Endothelial cell of umbilical vein (primary cell): ENCODE measurements at regions not wholly inside any gene's neighbourhood (a gene's known extent, or its start where the extent isn't known, plus 50 kb on each side); places are given as distances from the start of the nearest gene placed in this dataset.

Source experiments
- BruUV-seq: library from RNA; stranded (reverse); fragments of 400-500 nt; replicated peaks from 2 replicates; lab custom pipeline; 2021; lab: Mats Ljungman, UMichigan
- CTCF ChIA-PET: fragments of 300-600, 350-600 bp; sonication (Branson Sonifier 250); formaldehyde crosslinking; loops from one replicate; lab custom pipeline; 2021; ENCODE audit warnings: antibody characterized with exemption, inconsistent platforms; lab: Charles Lee
- POLR2A ChIA-PET: fragments of 300-600, 350-600 bp; sonication (Branson Sonifier 250); formaldehyde crosslinking; loops from one replicate; lab custom pipeline; 2021; ENCODE audit warnings: antibody characterized with exemption, inconsistent platforms; lab: Charles Lee
- DNase-seq: peaks from one replicate; pipeline ENCODE4 v3.0.0-alpha.2; 2011; ENCODE audit warnings: low read depth, low spot score
- FAIRE-seq: peaks from 2 replicates; lab custom pipeline; 2011; peaks lifted over from hg19 to GRCh38; lab: Jason Lieb, UNC
- H2AFZ ChIP-seq: 2 replicates; pipeline ENCODE4 v1.6.0; 2012; ENCODE audit warnings: low read depth, low read length, control low read depth, inconsistent platforms
- H3K27ac ChIP-seq: 2 replicates; pipeline ENCODE4 v1.5.1; 2011; ENCODE audit warnings: low read depth, mild to moderate bottlenecking, control low read depth, low read length, moderate library complexity; ENCODE audit not compliant: insufficient read depth
- H3K27me3 ChIP-seq, 2 experiments: 2 replicates each; pipeline versions ENCODE4 v1.6.0 to v1.6.1; 2011; ENCODE audit warnings: low read length in 2 of 2, mixed read lengths in 1 of 2; ENCODE audit not compliant: control insufficient read depth in 2 of 2, insufficient read depth in 2 of 2
- H3K36me3 ChIP-seq, 2 experiments: 2 replicates in 1 of 2; 3 replicates in 1 of 2; pipeline ENCODE4 v1.5.1; 2011; ENCODE audit warnings: low read length in 2 of 2, mild to moderate bottlenecking in 1 of 2, moderate library complexity in 1 of 2; ENCODE audit not compliant: control insufficient read depth in 2 of 2, insufficient read depth in 2 of 2; ENCODE audit errors: extremely low read depth in 1 of 2
- H3K4me1 ChIP-seq: 3 replicates; pipeline ENCODE4 v1.5.1; 2011; ENCODE audit warnings: mild to moderate bottlenecking, low read length; ENCODE audit not compliant: control insufficient read depth, insufficient read depth; ENCODE audit errors: extremely low read depth
- H3K4me2 ChIP-seq: 2 replicates; pipeline ENCODE4 v1.6.1; 2011; ENCODE audit warnings: low read length, control low read depth, mixed read lengths; ENCODE audit not compliant: insufficient read depth
- H3K4me3 ChIP-seq, 3 experiments: fragments of 200-600 bp in 1 of 3; sonication (generic), shearing (Covaris generic) in 1 of 3; replicated peaks in 1 of 3; 2 replicates each; pipeline ENCODE4 v1.5.1; 2011 to 2016; ENCODE audit warnings: control low read depth in 3 of 3, low read length in 3 of 3, mild to moderate bottlenecking in 2 of 3, inconsistent platforms in 1 of 3, low read depth in 1 of 3, moderate library complexity in 1 of 3; ENCODE audit not compliant: insufficient read depth in 1 of 3
- H3K79me2 ChIP-seq: 2 replicates; pipeline ENCODE4 v1.6.0; 2012; ENCODE audit warnings: low read length, inconsistent platforms; ENCODE audit not compliant: control insufficient read depth, insufficient read depth
- H3K9ac ChIP-seq: replicated peaks from 2 replicates; pipeline ENCODE3; 2011; ENCODE audit warnings: low read length, control low read depth; ENCODE audit not compliant: insufficient read depth; ENCODE audit errors: extremely low read depth
- H3K9me1 ChIP-seq: replicated peaks from 3 replicates; pipeline ENCODE4 v1.6.0; 2011; ENCODE audit warnings: mild to moderate bottlenecking, low read length; ENCODE audit not compliant: control insufficient read depth, insufficient read depth; ENCODE audit errors: extremely low read depth
- H3K9me3 ChIP-seq: replicated peaks from 2 replicates; pipeline ENCODE4 v1.5.1; 2012; ENCODE audit warnings: low read length, inconsistent platforms; ENCODE audit not compliant: control insufficient read depth, insufficient read depth
- H4K20me1 ChIP-seq: replicated peaks from 2 replicates; pipeline ENCODE3; 2011; ENCODE audit warnings: mild to moderate bottlenecking, low read length; ENCODE audit not compliant: control insufficient read depth, insufficient read depth; ENCODE audit errors: extremely low read depth
- CTCF ChIP-seq, 2 donors: IDR thresholded peaks; 1 replicate in 1 of 2; 2 replicates in 1 of 2; pipeline ENCODE4 v1.5.1; 2011; ENCODE audit warnings: low read length in 2 of 2, mild to moderate bottlenecking in 2 of 2, moderate library complexity in 2 of 2, control low read depth in 1 of 2, inconsistent platforms in 1 of 2, low read depth in 1 of 2; ENCODE audit not compliant: insufficient read depth in 1 of 2; ENCODE audit errors: extremely low read depth in 1 of 2
- EZH2 ChIP-seq: IDR thresholded peaks from 2 replicates; pipeline ENCODE4 v1.6.1; 2012; ENCODE audit warnings: borderline replicate concordance, low read depth, mild to moderate bottlenecking, moderate library complexity, low read length, inconsistent platforms; ENCODE audit not compliant: severe bottlenecking
- FOS ChIP-seq: IDR thresholded peaks from 2 replicates; pipeline ENCODE4 v1.6.1; 2011; ENCODE audit warnings: mild to moderate bottlenecking, low read length, moderate library complexity, borderline replicate concordance; ENCODE audit not compliant: insufficient read depth
- GATA2 ChIP-seq: IDR thresholded peaks from 2 replicates; pipeline ENCODE4 v1.7.0; 2011; ENCODE audit warnings: low read depth, mild to moderate bottlenecking, moderate library complexity, mixed read lengths, low read length; ENCODE audit not compliant: insufficient read length, insufficient read depth
- JUN ChIP-seq: IDR thresholded peaks from 2 replicates; pipeline ENCODE4 v1.6.1; 2011; ENCODE audit warnings: borderline replicate concordance, low read depth; ENCODE audit not compliant: insufficient read length, insufficient read depth
- MAX ChIP-seq: IDR thresholded peaks from 2 replicates; pipeline ENCODE4 v1.6.1; 2011; ENCODE audit not compliant: insufficient read depth, insufficient read length
- MYC ChIP-seq: IDR thresholded peaks from one replicate; pipeline ENCODE4 v1.6.1; 2011; ENCODE audit warnings: mild to moderate bottlenecking, low read depth, low read length
- POLR2A ChIP-seq: IDR thresholded peaks from 2 replicates; pipeline ENCODE4 v1.6.1; 2012; ENCODE audit warnings: low read depth, mild to moderate bottlenecking, control low read depth, low read length
- POLR2AphosphoS5 ChIP-seq: IDR thresholded peaks from 2 replicates; pipeline ENCODE4 v1.6.1; 2012; ENCODE audit warnings: low read depth, mild to moderate bottlenecking, control low read depth, low read length, moderate library complexity; ENCODE audit not compliant: insufficient read depth
- dilution Hi-C: fragments of 300-500 bp; cut with MboI; formaldehyde crosslinking; loops from one replicate; pipeline ENCODE4 v1.15.0; 2019; ENCODE audit warnings: low sequenced_read_pairs; ENCODE audit not compliant: extremely low pct_ligation_motif_present
- intact Hi-C: fragments of 100-400 bp; cut with micrococcal nuclease; formaldehyde crosslinking; loops from one replicate; pipeline ENCODE4 v1.10.0; 2022

GRCh38 chr2:147696426-147696825 is 148.4 kb upstream of the ACVR2A start:
- intact Hi-C loops (no loop called here), dilution Hi-C loops (no loop called here)
- Histone ChIP-seq H3K9me3 (no peaks in the 10 kb centered on the region), H3K4me3 (no peak overlapping the region), H2AFZ (no peak overlapping the region), H3K4me2 (no peak overlapping the region), H3K27ac (no peak overlapping the region), H3K36me3 (no peaks in the 10 kb centered on the region), H3K4me1 (no peaks in the 10 kb centered on the region), H3K79me2 (no peaks in the 10 kb centered on the region), H4K20me1 (no peaks in the 10 kb centered on the region), H3K9ac (no peak overlapping the region), H3K27me3 (no peaks in the 10 kb centered on the region), H3K9me1 (no peaks in the 10 kb centered on the region)
- DNase-seq (no peak), FAIRE-seq (no peak)
- no peak for TF ChIP-seq MAX
- TF ChIP-seq POLR2A = no peak
- TF ChIP-seq POLR2AphosphoS5 = no peak
- TF ChIP-seq CTCF (IDR thresholded peaks at IDR 0.05; ENCODE audit: extremely low read depth in 1 of 2, insufficient read depth in 1 of 2, low read depth in 1 of 2, low read length in 2 of 2) = no peak
- no peak for TF ChIP-seq EZH2
- no peak for TF ChIP-seq JUN
- no peak for TF ChIP-seq MYC
- no peak for TF ChIP-seq FOS
- TF ChIP-seq GATA2 = no peak
- ChIA-PET CTCF (no interaction called here), POLR2A (no interaction called here)
- BruUV-seq = no TSS peak
